Testis (tissue), 2 donors: ENCODE measurements at regions not wholly inside any gene's neighbourhood (a gene's known extent, or its start where the extent isn't known, plus 50 kb on each side); places are given as distances from the start of the nearest gene placed in this dataset.
"Not testable (repeated sequence)": the region's sequence is repeated elsewhere in the genome, so short reads cannot be mapped to it uniquely, and the experiment has no call there.

Source experiments
- DNase-seq: peaks from one replicate; pipeline ENCODE4 v3.0.0-alpha.2; 2019
- H3K27ac ChIP-seq, 2 donors: fragments of 200-600 bp; sonication (generic); one replicate each; pipeline ENCODE4 v1.5.1; 2019
- H3K27me3 ChIP-seq: fragments of 200-600 bp; sonication (generic); one replicate; pipeline ENCODE4 v1.5.1; 2019
- H3K36me3 ChIP-seq: fragments of 200-600 bp; sonication (generic); one replicate; pipeline ENCODE4 v1.5.1; 2017; ENCODE audit warnings: low read depth; ENCODE audit errors: missing control alignments
- H3K4me1 ChIP-seq: fragments of 200-600 bp; sonication (generic); one replicate; pipeline ENCODE4 v1.5.1; 2019
- H3K4me3 ChIP-seq, 2 donors: fragments of 200-600 bp; sonication (generic); one replicate each; pipeline ENCODE4 v1.5.1; 2017 to 2019
- H3K9me3 ChIP-seq: fragments of 200-600 bp; sonication (generic); one replicate; pipeline ENCODE4 v1.5.1; 2017
- POLR2A ChIP-seq: fragments of 450-650 bp; IDR thresholded peaks from one replicate; pipeline ENCODE4 v1.6.1; 2017; ENCODE audit warnings: antibody characterized with exemption, mild to moderate bottlenecking, moderate library complexity
- WGBS, 2 donors: methylation state at CpG; one replicate each; pipeline ENCODE4 v1.1.5; 2018; 5-methylcytosine and 5-hydroxymethylcytosine counted together
- intact Hi-C: fragments of 100-400 bp; cut with DNase I; formaldehyde crosslinking; loops from one replicate; pipeline ENCODE4 v1.15.1; 2023; ENCODE audit warnings: low total_unique reads
- TF ChIP-seq, protein P1 (sequence below), 3 experiments: fragments of 450-650 bp in 2 of 3; fragments of 200-600 bp in 1 of 3; sonication (generic) in 1 of 3; IDR thresholded peaks; one replicate each; pipeline ENCODE4 v1.5.1; 2016 to 2019; ENCODE audit warnings: antibody characterized with exemption in 3 of 3, mild to moderate bottlenecking in 2 of 3, moderate library complexity in 1 of 3

DNA sequence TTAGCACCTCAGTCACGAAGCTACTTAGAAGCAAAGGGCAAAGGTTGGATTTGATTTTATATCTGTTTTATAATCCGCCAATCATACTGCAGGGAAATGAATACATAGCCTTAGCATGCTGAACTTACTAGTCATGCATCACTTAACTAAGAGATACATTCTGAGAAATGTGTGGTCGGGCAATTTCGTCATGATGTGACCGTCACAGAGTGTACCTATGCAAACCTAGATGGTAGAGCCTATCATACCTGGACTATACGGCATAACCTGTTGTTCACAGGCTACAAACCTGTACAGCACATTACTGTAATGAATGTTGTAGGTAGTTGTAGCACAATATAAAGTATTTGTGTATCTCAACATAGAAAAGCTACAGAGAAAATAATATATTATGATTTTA lies 345.2 kb upstream of the RGS17 start:
- peaks cover 24% of the 10 kb centered on the region for H3K4me1 ChIP-seq
- H3K36me3 ChIP-seq: no peaks in the 10 kb centered on the region
- peak overlapping the region; percentile 59 to 79 for H3K27ac ChIP-seq
- intact Hi-C loops: no loop called here
- DNase-seq: no peak
- 88 to 91% methylated on average over 6 of the region's 6 CpGs for whole genome bisulfite sequencing, 2 donors
- H3K27me3 ChIP-seq: no peaks in the 10 kb centered on the region
- H3K4me3 ChIP-seq: no peak overlapping the region
- H3K9me3 ChIP-seq: no peaks in the 10 kb centered on the region
- no peak for TF ChIP-seq POLR2A
- TF ChIP-seq, protein P1, sequence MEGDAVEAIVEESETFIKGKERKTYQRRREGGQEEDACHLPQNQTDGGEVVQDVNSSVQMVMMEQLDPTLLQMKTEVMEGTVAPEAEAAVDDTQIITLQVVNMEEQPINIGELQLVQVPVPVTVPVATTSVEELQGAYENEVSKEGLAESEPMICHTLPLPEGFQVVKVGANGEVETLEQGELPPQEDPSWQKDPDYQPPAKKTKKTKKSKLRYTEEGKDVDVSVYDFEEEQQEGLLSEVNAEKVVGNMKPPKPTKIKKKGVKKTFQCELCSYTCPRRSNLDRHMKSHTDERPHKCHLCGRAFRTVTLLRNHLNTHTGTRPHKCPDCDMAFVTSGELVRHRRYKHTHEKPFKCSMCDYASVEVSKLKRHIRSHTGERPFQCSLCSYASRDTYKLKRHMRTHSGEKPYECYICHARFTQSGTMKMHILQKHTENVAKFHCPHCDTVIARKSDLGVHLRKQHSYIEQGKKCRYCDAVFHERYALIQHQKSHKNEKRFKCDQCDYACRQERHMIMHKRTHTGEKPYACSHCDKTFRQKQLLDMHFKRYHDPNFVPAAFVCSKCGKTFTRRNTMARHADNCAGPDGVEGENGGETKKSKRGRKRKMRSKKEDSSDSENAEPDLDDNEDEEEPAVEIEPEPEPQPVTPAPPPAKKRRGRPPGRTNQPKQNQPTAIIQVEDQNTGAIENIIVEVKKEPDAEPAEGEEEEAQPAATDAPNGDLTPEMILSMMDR (IDR thresholded peaks at IDR 0.05): no peak

DNA sequence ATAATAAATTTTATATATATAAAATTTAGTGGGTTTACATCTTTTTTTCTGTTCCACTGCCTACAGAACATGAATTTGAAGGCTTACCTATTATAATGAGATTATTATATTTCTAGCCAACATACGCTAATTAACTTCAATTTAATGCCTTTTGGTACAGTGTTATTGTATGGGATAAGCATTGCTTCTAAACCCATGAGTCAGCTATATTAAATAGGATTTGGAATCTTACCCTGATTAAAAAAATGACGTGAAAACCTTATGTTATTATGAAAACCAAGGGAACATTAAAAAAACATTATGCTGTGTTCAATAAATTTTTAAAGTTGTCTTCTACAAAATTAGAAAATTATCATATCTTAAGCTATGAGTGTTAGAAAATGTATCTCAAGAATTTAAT lies 334.0 kb upstream of the RGS17 start:
- H3K4me3 ChIP-seq: no peak overlapping the region
- 79 to 88% methylated on average over 2 of the region's 2 CpGs for WGBS, 2 donors
- no peaks in the 10 kb centered on the region for H3K27me3 ChIP-seq
- no peaks in the 10 kb centered on the region for H3K36me3 ChIP-seq
- H3K9me3 ChIP-seq: no peaks in the 10 kb centered on the region
- intact Hi-C loops: no loop called here
- no peaks in the 10 kb centered on the region for H3K4me1 ChIP-seq
- no peak for DNase-seq
- TF ChIP-seq POLR2A: no peak
- TF ChIP-seq, protein P1 (IDR thresholded peaks at IDR 0.05): no peak
- H3K27ac ChIP-seq: no peak overlapping the region

DNA sequence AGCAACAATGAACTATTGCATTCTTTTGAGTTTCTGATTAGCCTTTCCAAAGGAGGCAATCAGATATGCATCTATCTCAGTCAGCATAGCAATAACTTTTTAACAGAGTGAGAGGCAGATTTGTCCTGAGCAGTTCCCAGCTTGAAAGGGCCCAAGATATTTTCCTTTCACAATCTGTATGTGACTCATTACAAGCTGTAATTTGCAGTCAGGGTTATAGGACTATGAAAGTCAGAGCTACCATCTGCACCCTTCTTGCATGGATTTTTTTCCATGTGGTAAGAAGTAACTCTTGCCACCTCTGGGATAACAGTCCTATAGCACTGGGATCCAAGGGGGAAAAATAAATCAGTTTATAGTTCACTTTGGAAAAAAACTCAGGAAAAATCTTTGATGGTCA lies 318.2 kb upstream of the RGS17 start:
- TF ChIP-seq POLR2A: no peak
- TF ChIP-seq, protein P1 (IDR thresholded peaks at IDR 0.05): no peak
- no peak for DNase-seq
- Histone ChIP-seq H3K27me3 (no peaks in the 10 kb centered on the region), H3K4me3 (no peak overlapping the region), H3K36me3 (no peaks in the 10 kb centered on the region), H3K27ac (no peak overlapping the region), H3K9me3 (no peaks in the 10 kb centered on the region), H3K4me1 (no peaks in the 10 kb centered on the region)
- intact Hi-C loops: no loop called here

DNA sequence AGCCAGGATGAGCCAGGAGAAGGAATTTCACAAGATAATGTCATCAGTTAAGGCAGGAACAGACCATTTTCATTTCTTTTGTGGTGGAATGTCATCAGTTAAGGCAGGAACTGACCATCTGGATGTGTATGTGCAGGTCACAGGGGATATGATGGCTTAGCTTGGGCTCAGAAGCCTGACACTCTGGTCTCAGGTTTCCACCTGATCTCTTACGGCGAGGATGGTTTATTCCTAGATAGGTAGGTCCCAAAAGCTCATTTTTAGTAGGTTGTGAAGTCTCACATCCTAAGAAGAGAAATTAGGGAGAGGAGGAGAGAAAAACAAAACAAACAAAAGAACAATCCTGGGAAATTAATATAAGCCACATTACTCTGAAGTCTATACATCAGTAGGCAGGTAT lies 311.7 kb upstream of the RGS17 start:
- H3K4me3 ChIP-seq, H3K27ac ChIP-seq, H3K27me3 ChIP-seq, H3K36me3 ChIP-seq, intact Hi-C loops, DNase-seq, H3K9me3 ChIP-seq, H3K4me1 ChIP-seq: not testable (repeated sequence)
- 57 to 68% methylated on average over 2 of the region's 2 CpGs for WGBS, 2 donors

DNA sequence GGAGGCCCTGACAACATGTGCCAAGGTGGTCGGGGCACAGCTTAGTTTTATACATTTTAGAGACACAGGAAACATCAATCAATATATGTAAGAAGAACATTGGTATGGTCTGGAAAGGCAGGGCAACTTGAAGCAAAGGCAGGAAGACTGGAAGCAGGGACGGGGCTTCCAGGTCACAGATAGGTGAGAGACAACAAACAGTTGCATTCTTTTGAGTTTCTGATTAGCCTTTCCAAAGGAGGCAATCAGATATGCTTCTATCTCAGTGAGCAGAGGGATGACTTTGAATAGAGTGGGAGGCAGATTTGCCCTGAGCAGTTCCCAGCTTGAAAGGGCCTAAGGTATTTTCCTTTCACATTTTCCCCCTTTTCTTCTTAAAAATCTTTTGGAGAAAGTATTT lies 311.0 kb upstream of the RGS17 start:
- WGBS, 2 donors: 61 to 69% methylated on average over 2 of the region's 2 CpGs
- intact Hi-C loops: no loop called here
- Histone ChIP-seq H3K4me3 (no peak overlapping the region), H3K9me3 (no peaks in the 10 kb centered on the region), H3K27me3 (no peaks in the 10 kb centered on the region), H3K36me3 (no peaks in the 10 kb centered on the region), H3K27ac (no peak overlapping the region), H3K4me1 (no peaks in the 10 kb centered on the region)
- no peak for DNase-seq
- no peak for TF ChIP-seq POLR2A
- TF ChIP-seq, protein P1 (IDR thresholded peaks at IDR 0.05): no peak
